MM.1S (cell line): ENCODE measurements at regions not wholly inside any gene's neighbourhood (a gene's known extent, or its start where the extent isn't known, plus 50 kb on each side); places are given as distances from the start of the nearest gene placed in this dataset.

Experiments
- DNase-seq: peaks from one replicate; pipeline ENCODE4 v3.0.0-alpha.2; 2015
- H2AFZ ChIP-seq: fragments of 300-600 bp; sonication (generic); 2 replicates; pipeline ENCODE4 v1.6.0; 2016; ENCODE audit warnings: antibody characterized with exemption, low read length
- H3F3A ChIP-seq: fragments of 300-600 bp; sonication (generic); 2 replicates; pipeline ENCODE4 v1.6.1; 2016; ENCODE audit warnings: mild to moderate bottlenecking, antibody characterized with exemption, low read length, moderate library complexity, mixed read lengths; ENCODE audit not compliant: insufficient read depth
- H3K27ac ChIP-seq: fragments of 300-600 bp; sonication (generic); 2 replicates; pipeline ENCODE4 v1.5.1; 2016; ENCODE audit warnings: mild to moderate bottlenecking, low read length
- H3K27me3 ChIP-seq: fragments of 300-600 bp; sonication (generic); replicated peaks from 2 replicates; pipeline ENCODE4 v1.6.0; 2016; ENCODE audit warnings: low read length; ENCODE audit not compliant: insufficient read depth
- H3K36me3 ChIP-seq: fragments of 300-600 bp; sonication (generic); replicated peaks from 2 replicates; pipeline ENCODE4 v1.6.1; 2016; ENCODE audit warnings: mild to moderate bottlenecking, low read length, mixed read lengths; ENCODE audit not compliant: insufficient read depth
- H3K4me1 ChIP-seq: fragments of 300-600 bp; sonication (generic); 2 replicates; pipeline ENCODE4 v1.6.1; 2016; ENCODE audit warnings: low read length, mixed read lengths
- H3K4me2 ChIP-seq: fragments of 300-600 bp; sonication (generic); 2 replicates; pipeline ENCODE4 v1.6.0; 2016; ENCODE audit warnings: low read depth, low read length
- H3K4me3 ChIP-seq: fragments of 300-600 bp; sonication (generic); 2 replicates; pipeline ENCODE4 v1.5.1; 2016; ENCODE audit warnings: low read length, mixed read lengths
- H3K79me2 ChIP-seq: fragments of 300-600 bp; sonication (generic); 2 replicates; pipeline ENCODE4 v1.6.1; 2016; ENCODE audit warnings: mixed run types, low read length, mixed read lengths
- H3K9ac ChIP-seq: fragments of 300-600 bp; sonication (generic); 2 replicates; pipeline ENCODE4 v1.6.1; 2016; ENCODE audit warnings: low read length, mixed read lengths
- H3K9me2 ChIP-seq: fragments of 300-600 bp; sonication (generic); replicated peaks from 2 replicates; pipeline ENCODE4 v1.6.1; 2016; ENCODE audit warnings: mild to moderate bottlenecking, low read length, mixed read lengths; ENCODE audit not compliant: insufficient read depth
- H3K9me3 ChIP-seq: fragments of 300-600 bp; sonication (generic); replicated peaks from 2 replicates; pipeline ENCODE4 v1.6.1; 2016; ENCODE audit warnings: mild to moderate bottlenecking, low read length, mixed read lengths; ENCODE audit not compliant: insufficient read depth
- H4K20me1 ChIP-seq: fragments of 300-600 bp; sonication (generic); 2 replicates; pipeline ENCODE4 v1.6.1; 2016; ENCODE audit warnings: mild to moderate bottlenecking, low read length, moderate library complexity, mixed read lengths; ENCODE audit not compliant: insufficient read depth
- CTCF ChIP-seq: fragments of 300-600 bp; sonication (generic); IDR thresholded peaks from 2 replicates; pipeline ENCODE4 v1.5.1; 2016; ENCODE audit warnings: antibody characterized with exemption, low read length, mixed read lengths
- EZH2 ChIP-seq: fragments of 300-600 bp; sonication (generic); optimal IDR thresholded peaks from 2 replicates; pipeline ENCODE3; 2017; ENCODE audit warnings: low read depth, mild to moderate bottlenecking, antibody characterized with exemption, low read length, mixed read lengths
- EZH2phosphoT487 ChIP-seq: fragments of 300-600 bp; sonication (generic); IDR thresholded peaks from 2 replicates; pipeline ENCODE4 v1.6.1; 2018; ENCODE audit warnings: antibody characterized with exemption, low read length

GRCh38 chr14:37658156-37658555, 62.7 kb downstream of the TTC6 start:
- H3K9me2 ChIP-seq, result no peaks in the 10 kb centered on the region
- H3K9ac ChIP-seq, result no peak overlapping the region
- no peak for DNase-seq
- H4K20me1 ChIP-seq, result no peaks in the 10 kb centered on the region
- H2AFZ ChIP-seq, result no peak overlapping the region
- H3K36me3 ChIP-seq, result no peaks in the 10 kb centered on the region
- no peaks in the 10 kb centered on the region for H3K27me3 ChIP-seq
- H3K9me3 ChIP-seq, result no peaks in the 10 kb centered on the region
- H3K27ac ChIP-seq, result no peak overlapping the region
- H3K79me2 ChIP-seq, result no peaks in the 10 kb centered on the region
- no peak for TF ChIP-seq CTCF
- TF ChIP-seq EZH2, result no peak
- TF ChIP-seq EZH2phosphoT487, result no peak
- H3F3A ChIP-seq, result no peaks in the 10 kb centered on the region
- H3K4me2 ChIP-seq, result no peak overlapping the region
- H3K4me3 ChIP-seq, result no peak overlapping the region
- H3K4me1 ChIP-seq, result no peaks in the 10 kb centered on the region

- H3K4me3 ChIP-seq, result no peak overlapping the region
- no peak for TF ChIP-seq EZH2phosphoT487
- TF ChIP-seq CTCF, result no peak
- no peak for TF ChIP-seq EZH2
Observed at GRCh38 chr14:37663498-37663897, 68.1 kb downstream of the TTC6 start.

DNA sequence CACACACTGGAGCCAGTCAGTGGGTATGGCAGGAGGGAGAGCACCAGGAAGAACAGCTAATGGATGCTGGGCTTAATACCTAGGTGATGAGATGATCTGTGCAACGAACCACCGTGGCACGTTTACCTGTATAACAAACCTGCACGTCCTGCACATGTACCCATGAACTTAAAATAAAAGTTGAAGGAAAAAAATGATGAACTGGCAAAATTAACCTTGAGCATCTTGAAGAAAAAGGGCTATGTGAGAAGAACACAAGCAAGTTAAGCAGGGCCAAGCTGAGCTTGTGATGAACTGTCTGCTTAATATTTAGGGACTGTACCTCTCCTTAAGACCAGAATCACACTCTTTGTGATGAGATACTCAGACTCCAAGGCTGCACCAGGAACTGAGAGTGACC, 70.0 kb downstream of the TTC6 start:
- Histone ChIP-seq H3K9me2 (no peaks in the 10 kb centered on the region), H3K9me3 (no peaks in the 10 kb centered on the region), H3K79me2 (no peaks in the 10 kb centered on the region), H3K27me3 (no peaks in the 10 kb centered on the region), H3K36me3 (no peaks in the 10 kb centered on the region), H4K20me1 (no peaks in the 10 kb centered on the region), H3K4me3 (no peak overlapping the region), H3K9ac (no peak overlapping the region), H3K4me1 (no peaks in the 10 kb centered on the region), H3K27ac (no peak overlapping the region), H3F3A (no peaks in the 10 kb centered on the region), H3K4me2 (no peak overlapping the region), H2AFZ (no peak overlapping the region)
- no peak for DNase-seq
- TF ChIP-seq EZH2 (no peak), EZH2phosphoT487 (no peak), CTCF (no peak)

More at GRCh38 chr14:37663498-37663897, 68.1 kb downstream of the TTC6 start:
- Histone ChIP-seq H3K9ac (no peak overlapping the region), H3K4me2 (no peak overlapping the region), H2AFZ (no peak overlapping the region), H3K9me2 (no peaks in the 10 kb centered on the region), H3K27ac (no peak overlapping the region), H3K36me3 (no peaks in the 10 kb centered on the region), H3K79me2 (no peaks in the 10 kb centered on the region), H3F3A (no peaks in the 10 kb centered on the region), H4K20me1 (no peaks in the 10 kb centered on the region), H3K27me3 (no peaks in the 10 kb centered on the region), H3K9me3 (no peaks in the 10 kb centered on the region), H3K4me1 (no peaks in the 10 kb centered on the region)
- no peak for DNase-seq
